WTC11 (cell line): ENCODE measurements at regions not wholly inside any gene's neighbourhood (a gene's known extent, or its start where the extent isn't known, plus 50 kb on each side); places are given as distances from the start of the nearest gene placed in this dataset.

Experiments
- ATAC-seq: fragments of 200-7000 bp; cut with Tn5 transposase; 2 replicates; pipeline ENCODE4 v1.10.0; 2021; ENCODE audit warnings: mild to moderate bottlenecking, moderate library complexity
- CTCF ChIA-PET: fragments of 300-600 bp; sonication (Branson Sonifier 250); formaldehyde crosslinking; loops from one replicate; lab custom pipeline; 2021; ENCODE audit warnings: antibody characterized with exemption; lab: Charles Lee
- POLR2A ChIA-PET: fragments of 350-600 bp; sonication (Branson Sonifier 250); formaldehyde crosslinking; loops from one replicate; lab custom pipeline; 2021; ENCODE audit warnings: antibody characterized with exemption; lab: Charles Lee
- DNase-seq: peaks from one replicate; pipeline ENCODE4 v3.0.0; 2021; ENCODE audit warnings: low spot score
- H3K27ac Mint-ChIP-seq: 2 replicates; pipeline ENCODE4 v1.8.0; 2021; ENCODE audit warnings: mixed read lengths
- H3K27me3 Mint-ChIP-seq: 2 replicates; pipeline ENCODE4 v1.8.0; 2021; ENCODE audit warnings: low read depth, mild to moderate bottlenecking, moderate library complexity, mixed read lengths
- H3K36me3 Mint-ChIP-seq: 2 replicates; pipeline ENCODE4 v1.8.0; 2021; ENCODE audit warnings: mixed read lengths
- H3K4me1 Mint-ChIP-seq: 2 replicates; pipeline ENCODE4 v1.8.0; 2022; ENCODE audit warnings: mixed read lengths
- H3K4me3 Mint-ChIP-seq: 2 replicates; pipeline ENCODE4 v1.8.0; 2021; ENCODE audit warnings: mild to moderate bottlenecking, moderate library complexity, mixed read lengths
- H3K9me3 Mint-ChIP-seq: 2 replicates; pipeline ENCODE4 v1.8.0; 2021; ENCODE audit warnings: mixed read lengths
- GRHL2 ChIP-seq: fragments of 250-450 bp; sonication (Bioruptor Pico); IDR thresholded peaks from 2 replicates; pipeline ENCODE4 v1.8.0; 2022; ENCODE audit warnings: mild to moderate bottlenecking, moderate library complexity; ENCODE audit not compliant: insufficient replicate concordance, severe bottlenecking
- IRF2 ChIP-seq: sonication (generic); formaldehyde crosslinking; IDR thresholded peaks from 2 replicates; pipeline ENCODE4 v1.8.0; 2022; ENCODE audit warnings: low read depth, missing genetic modification reagents, borderline replicate concordance
- JAZF1 ChIP-seq: fragments of 250-450 bp; sonication (Bioruptor Pico); IDR thresholded peaks from 2 replicates; pipeline ENCODE4 v1.9.0; 2021; ENCODE audit warnings: moderate library complexity, mild to moderate bottlenecking, inconsistent platforms
- ZNF263 ChIP-seq: sonication (generic); formaldehyde crosslinking; IDR thresholded peaks from 2 replicates; pipeline ENCODE4 v1.8.1; 2022; ENCODE audit warnings: low read depth, mild to moderate bottlenecking, moderate library complexity, missing genetic modification reagents
- ZNF317 ChIP-seq: sonication (generic); formaldehyde crosslinking; IDR thresholded peaks from 2 replicates; pipeline ENCODE4 v1.8.1; 2023; ENCODE audit warnings: low read depth, mild to moderate bottlenecking, moderate library complexity, missing genetic modification reagents, borderline replicate concordance
- TF ChIP-seq, protein P1 (sequence below): sonication (generic); formaldehyde crosslinking; IDR thresholded peaks from 2 replicates; pipeline ENCODE4 v1.8.0; 2023; ENCODE audit warnings: missing genetic modification reagents, mild to moderate bottlenecking, borderline replicate concordance
- TF ChIP-seq, protein P2 (sequence below): sonication (generic); formaldehyde crosslinking; IDR thresholded peaks from 2 replicates; pipeline ENCODE4 v1.8.0; 2023; ENCODE audit warnings: mild to moderate bottlenecking, missing genetic modification reagents
- TF ChIP-seq, protein P3 (sequence below): sonication (generic); formaldehyde crosslinking; IDR thresholded peaks from 2 replicates; pipeline ENCODE4 v1.8.1; 2022; ENCODE audit warnings: low read depth, mild to moderate bottlenecking, moderate library complexity, missing genetic modification reagents, borderline replicate concordance
- TF ChIP-seq, protein P4 (sequence below): sonication (generic); formaldehyde crosslinking; IDR thresholded peaks from 2 replicates; pipeline ENCODE4 v1.8.1; 2023; ENCODE audit warnings: mild to moderate bottlenecking, missing genetic modification reagents, borderline replicate concordance
- TF ChIP-seq, protein P5 (sequence below): sonication (generic); formaldehyde crosslinking; IDR thresholded peaks from 2 replicates; pipeline ENCODE4 v1.8.1; 2023; ENCODE audit warnings: mild to moderate bottlenecking, missing genetic modification reagents
- TF ChIP-seq, protein P6 (sequence below): fragments of 250-450 bp; sonication (Bioruptor Pico); IDR thresholded peaks from 2 replicates; pipeline ENCODE4 v1.9.0; 2021; ENCODE audit warnings: mild to moderate bottlenecking, borderline replicate concordance

DNA sequence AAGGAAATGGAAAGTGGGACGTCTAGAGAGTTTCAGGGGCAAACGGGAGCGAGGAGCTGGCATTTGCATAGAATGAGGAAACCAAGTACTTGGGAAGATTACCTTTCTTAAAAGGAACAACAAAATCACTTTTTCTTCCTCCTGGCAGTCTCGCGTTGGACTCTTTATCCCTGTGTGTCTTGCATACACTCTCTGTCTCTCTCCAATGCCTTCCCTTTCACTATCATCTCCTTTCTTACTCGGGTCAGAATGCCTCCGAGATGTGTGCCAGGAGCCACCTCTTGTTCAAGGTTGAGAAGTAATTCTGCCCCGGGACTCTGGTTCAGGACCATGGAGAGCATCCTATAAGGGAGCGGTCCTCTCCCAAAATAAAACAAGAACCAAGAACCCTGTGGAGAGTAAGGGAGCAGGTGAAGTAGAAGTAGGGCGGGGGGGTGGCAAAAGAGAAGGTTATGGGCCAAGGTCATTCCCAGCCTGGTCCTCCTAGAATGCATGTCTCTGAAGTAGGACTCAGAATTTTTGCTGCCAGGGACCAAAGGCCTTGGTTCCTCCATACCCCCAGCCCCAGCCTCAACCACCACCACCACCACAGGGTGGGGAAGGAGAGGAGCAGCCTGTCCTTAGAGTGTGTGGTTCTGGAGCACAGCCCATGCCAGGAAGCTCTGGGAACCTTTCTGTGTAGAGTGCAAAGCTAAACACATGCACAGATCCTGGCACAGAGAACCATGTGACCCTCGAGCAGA lies 72.1 kb upstream of the ARAP3 start (continued):
- TF ChIP-seq, protein P1, sequence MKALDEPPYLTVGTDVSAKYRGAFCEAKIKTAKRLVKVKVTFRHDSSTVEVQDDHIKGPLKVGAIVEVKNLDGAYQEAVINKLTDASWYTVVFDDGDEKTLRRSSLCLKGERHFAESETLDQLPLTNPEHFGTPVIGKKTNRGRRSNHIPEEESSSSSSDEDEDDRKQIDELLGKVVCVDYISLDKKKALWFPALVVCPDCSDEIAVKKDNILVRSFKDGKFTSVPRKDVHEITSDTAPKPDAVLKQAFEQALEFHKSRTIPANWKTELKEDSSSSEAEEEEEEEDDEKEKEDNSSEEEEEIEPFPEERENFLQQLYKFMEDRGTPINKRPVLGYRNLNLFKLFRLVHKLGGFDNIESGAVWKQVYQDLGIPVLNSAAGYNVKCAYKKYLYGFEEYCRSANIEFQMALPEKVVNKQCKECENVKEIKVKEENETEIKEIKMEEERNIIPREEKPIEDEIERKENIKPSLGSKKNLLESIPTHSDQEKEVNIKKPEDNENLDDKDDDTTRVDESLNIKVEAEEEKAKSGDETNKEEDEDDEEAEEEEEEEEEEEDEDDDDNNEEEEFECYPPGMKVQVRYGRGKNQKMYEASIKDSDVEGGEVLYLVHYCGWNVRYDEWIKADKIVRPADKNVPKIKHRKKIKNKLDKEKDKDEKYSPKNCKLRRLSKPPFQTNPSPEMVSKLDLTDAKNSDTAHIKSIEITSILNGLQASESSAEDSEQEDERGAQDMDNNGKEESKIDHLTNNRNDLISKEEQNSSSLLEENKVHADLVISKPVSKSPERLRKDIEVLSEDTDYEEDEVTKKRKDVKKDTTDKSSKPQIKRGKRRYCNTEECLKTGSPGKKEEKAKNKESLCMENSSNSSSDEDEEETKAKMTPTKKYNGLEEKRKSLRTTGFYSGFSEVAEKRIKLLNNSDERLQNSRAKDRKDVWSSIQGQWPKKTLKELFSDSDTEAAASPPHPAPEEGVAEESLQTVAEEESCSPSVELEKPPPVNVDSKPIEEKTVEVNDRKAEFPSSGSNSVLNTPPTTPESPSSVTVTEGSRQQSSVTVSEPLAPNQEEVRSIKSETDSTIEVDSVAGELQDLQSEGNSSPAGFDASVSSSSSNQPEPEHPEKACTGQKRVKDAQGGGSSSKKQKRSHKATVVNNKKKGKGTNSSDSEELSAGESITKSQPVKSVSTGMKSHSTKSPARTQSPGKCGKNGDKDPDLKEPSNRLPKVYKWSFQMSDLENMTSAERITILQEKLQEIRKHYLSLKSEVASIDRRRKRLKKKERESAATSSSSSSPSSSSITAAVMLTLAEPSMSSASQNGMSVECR (CRISPR knock-in tag): peak; percentile 87
- TF ChIP-seq JAZF1 (CRISPR knock-in tag) (no peak), IRF2 (CRISPR knock-in tag) (no peak)
- TF ChIP-seq, protein P2, sequence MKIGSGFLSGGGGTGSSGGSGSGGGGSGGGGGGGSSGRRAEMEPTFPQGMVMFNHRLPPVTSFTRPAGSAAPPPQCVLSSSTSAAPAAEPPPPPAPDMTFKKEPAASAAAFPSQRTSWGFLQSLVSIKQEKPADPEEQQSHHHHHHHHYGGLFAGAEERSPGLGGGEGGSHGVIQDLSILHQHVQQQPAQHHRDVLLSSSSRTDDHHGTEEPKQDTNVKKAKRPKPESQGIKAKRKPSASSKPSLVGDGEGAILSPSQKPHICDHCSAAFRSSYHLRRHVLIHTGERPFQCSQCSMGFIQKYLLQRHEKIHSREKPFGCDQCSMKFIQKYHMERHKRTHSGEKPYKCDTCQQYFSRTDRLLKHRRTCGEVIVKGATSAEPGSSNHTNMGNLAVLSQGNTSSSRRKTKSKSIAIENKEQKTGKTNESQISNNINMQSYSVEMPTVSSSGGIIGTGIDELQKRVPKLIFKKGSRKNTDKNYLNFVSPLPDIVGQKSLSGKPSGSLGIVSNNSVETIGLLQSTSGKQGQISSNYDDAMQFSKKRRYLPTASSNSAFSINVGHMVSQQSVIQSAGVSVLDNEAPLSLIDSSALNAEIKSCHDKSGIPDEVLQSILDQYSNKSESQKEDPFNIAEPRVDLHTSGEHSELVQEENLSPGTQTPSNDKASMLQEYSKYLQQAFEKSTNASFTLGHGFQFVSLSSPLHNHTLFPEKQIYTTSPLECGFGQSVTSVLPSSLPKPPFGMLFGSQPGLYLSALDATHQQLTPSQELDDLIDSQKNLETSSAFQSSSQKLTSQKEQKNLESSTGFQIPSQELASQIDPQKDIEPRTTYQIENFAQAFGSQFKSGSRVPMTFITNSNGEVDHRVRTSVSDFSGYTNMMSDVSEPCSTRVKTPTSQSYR: 0 out of 2 replicates have a peak, but pooled peaks have one; percentile 63
- TF ChIP-seq, protein P3, sequence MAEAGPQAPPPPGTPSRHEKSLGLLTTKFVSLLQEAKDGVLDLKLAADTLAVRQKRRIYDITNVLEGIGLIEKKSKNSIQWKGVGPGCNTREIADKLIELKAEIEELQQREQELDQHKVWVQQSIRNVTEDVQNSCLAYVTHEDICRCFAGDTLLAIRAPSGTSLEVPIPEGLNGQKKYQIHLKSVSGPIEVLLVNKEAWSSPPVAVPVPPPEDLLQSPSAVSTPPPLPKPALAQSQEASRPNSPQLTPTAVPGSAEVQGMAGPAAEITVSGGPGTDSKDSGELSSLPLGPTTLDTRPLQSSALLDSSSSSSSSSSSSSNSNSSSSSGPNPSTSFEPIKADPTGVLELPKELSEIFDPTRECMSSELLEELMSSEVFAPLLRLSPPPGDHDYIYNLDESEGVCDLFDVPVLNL (CRISPR knock-in tag): no peak
- TF ChIP-seq, protein P4, sequence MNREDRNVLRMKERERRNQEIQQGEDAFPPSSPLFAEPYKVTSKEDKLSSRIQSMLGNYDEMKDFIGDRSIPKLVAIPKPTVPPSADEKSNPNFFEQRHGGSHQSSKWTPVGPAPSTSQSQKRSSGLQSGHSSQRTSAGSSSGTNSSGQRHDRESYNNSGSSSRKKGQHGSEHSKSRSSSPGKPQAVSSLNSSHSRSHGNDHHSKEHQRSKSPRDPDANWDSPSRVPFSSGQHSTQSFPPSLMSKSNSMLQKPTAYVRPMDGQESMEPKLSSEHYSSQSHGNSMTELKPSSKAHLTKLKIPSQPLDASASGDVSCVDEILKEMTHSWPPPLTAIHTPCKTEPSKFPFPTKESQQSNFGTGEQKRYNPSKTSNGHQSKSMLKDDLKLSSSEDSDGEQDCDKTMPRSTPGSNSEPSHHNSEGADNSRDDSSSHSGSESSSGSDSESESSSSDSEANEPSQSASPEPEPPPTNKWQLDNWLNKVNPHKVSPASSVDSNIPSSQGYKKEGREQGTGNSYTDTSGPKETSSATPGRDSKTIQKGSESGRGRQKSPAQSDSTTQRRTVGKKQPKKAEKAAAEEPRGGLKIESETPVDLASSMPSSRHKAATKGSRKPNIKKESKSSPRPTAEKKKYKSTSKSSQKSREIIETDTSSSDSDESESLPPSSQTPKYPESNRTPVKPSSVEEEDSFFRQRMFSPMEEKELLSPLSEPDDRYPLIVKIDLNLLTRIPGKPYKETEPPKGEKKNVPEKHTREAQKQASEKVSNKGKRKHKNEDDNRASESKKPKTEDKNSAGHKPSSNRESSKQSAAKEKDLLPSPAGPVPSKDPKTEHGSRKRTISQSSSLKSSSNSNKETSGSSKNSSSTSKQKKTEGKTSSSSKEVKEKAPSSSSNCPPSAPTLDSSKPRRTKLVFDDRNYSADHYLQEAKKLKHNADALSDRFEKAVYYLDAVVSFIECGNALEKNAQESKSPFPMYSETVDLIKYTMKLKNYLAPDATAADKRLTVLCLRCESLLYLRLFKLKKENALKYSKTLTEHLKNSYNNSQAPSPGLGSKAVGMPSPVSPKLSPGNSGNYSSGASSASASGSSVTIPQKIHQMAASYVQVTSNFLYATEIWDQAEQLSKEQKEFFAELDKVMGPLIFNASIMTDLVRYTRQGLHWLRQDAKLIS (CRISPR knock-in tag): 0 out of 2 replicates have a peak, but pooled peaks have one; percentile 56

DNA sequence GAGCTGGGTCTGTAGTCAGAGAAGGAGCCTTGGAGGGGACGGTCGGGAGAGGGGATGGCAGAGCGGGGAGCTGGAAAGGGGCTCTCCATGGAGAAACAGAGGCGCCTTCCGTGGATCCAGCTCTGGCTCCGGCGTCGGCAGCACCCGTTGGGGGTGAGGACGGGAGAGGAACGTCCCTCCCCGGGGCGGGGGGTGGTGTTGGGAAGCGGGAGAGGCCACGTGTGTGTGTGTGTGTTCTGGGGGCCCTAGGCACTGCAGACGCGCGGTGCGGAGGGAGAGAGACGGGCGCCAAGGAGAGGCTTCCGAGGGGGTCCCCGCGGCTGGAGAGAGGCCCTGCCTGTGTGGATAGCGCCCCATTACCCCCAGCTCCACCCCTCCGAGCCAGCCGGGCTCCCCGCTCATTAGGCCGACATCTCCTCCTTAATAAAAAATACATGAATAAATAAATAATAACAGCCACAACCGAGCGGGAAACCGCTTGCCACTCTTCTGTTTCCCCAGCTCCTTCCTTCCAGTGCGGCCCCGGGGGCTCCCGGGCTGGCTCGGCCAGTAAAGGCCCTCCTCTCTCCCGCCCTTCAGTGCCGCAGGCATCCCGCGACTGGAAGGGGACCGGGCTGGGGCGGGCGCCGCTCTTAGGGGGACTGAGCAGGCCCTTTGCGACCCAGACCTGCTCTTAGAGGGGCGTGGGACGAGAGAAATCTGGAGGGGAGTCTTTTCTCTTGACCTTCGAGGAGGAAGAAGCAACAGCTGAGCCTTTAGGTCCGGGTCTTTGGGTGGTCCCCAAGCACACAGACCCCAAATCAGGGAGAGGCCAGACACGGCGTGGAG lies 71.3 kb upstream of the ARAP3 start:
- DNase-seq (peak; percentile 26), ATAC-seq (peak; percentile 9; the same call in 1 of the 2 replicates)
- H3K36me3 Mint-ChIP-seq: no peaks in the 10 kb centered on the region
- CTCF ChIA-PET: interaction anchor here (0.6 to 3.7 kb wide), 14 partner anchors 22 to 207 kb away, joined by 3 to 24 read pairs (median 4); partner anchors contain the start of gene PCDH1
- H3K4me3 Mint-ChIP-seq: peak overlapping the region; percentile 43
- H3K27ac Mint-ChIP-seq: no peak overlapping the region
- H3K4me1 Mint-ChIP-seq: peaks cover 22% of the 10 kb centered on the region
- POLR2A ChIA-PET: interaction anchor here (0.6 to 1.1 kb wide), 3 partner anchors 22 to 182 kb away, joined by 3 to 4 read pairs (median 4); no protein-coding TSS in a partner anchor
- H3K9me3 Mint-ChIP-seq: no peaks in the 10 kb centered on the region
- H3K27me3 Mint-ChIP-seq: peaks cover 53% of the 10 kb centered on the region
- TF ChIP-seq, protein P5, sequence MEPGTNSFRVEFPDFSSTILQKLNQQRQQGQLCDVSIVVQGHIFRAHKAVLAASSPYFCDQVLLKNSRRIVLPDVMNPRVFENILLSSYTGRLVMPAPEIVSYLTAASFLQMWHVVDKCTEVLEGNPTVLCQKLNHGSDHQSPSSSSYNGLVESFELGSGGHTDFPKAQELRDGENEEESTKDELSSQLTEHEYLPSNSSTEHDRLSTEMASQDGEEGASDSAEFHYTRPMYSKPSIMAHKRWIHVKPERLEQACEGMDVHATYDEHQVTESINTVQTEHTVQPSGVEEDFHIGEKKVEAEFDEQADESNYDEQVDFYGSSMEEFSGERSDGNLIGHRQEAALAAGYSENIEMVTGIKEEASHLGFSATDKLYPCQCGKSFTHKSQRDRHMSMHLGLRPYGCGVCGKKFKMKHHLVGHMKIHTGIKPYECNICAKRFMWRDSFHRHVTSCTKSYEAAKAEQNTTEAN (CRISPR knock-in tag): no peak
- TF ChIP-seq GRHL2: no peak
- no peak for TF ChIP-seq ZNF263 (CRISPR knock-in tag)
- TF ChIP-seq ZNF317 (CRISPR knock-in tag): no peak
- TF ChIP-seq, protein P6, sequence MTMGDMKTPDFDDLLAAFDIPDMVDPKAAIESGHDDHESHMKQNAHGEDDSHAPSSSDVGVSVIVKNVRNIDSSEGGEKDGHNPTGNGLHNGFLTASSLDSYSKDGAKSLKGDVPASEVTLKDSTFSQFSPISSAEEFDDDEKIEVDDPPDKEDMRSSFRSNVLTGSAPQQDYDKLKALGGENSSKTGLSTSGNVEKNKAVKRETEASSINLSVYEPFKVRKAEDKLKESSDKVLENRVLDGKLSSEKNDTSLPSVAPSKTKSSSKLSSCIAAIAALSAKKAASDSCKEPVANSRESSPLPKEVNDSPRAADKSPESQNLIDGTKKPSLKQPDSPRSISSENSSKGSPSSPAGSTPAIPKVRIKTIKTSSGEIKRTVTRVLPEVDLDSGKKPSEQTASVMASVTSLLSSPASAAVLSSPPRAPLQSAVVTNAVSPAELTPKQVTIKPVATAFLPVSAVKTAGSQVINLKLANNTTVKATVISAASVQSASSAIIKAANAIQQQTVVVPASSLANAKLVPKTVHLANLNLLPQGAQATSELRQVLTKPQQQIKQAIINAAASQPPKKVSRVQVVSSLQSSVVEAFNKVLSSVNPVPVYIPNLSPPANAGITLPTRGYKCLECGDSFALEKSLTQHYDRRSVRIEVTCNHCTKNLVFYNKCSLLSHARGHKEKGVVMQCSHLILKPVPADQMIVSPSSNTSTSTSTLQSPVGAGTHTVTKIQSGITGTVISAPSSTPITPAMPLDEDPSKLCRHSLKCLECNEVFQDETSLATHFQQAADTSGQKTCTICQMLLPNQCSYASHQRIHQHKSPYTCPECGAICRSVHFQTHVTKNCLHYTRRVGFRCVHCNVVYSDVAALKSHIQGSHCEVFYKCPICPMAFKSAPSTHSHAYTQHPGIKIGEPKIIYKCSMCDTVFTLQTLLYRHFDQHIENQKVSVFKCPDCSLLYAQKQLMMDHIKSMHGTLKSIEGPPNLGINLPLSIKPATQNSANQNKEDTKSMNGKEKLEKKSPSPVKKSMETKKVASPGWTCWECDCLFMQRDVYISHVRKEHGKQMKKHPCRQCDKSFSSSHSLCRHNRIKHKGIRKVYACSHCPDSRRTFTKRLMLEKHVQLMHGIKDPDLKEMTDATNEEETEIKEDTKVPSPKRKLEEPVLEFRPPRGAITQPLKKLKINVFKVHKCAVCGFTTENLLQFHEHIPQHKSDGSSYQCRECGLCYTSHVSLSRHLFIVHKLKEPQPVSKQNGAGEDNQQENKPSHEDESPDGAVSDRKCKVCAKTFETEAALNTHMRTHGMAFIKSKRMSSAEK (CRISPR knock-in tag): no peak
